Uterus (tissue), 2 donors: ENCODE measurements at regions not wholly inside any gene's neighbourhood (a gene's known extent, or its start where the extent isn't known, plus 50 kb on each side); places are given as distances from the start of the nearest gene placed in this dataset.

Source experiments
- POLR2A ChIP-seq, 2 donors: fragments of 450-650 bp; IDR thresholded peaks; one replicate each; pipeline ENCODE4 v1.6.1; 2016; ENCODE audit warnings: antibody characterized with exemption in 2 of 2, mild to moderate bottlenecking in 1 of 2, moderate library complexity in 1 of 2
- TF ChIP-seq, protein P1 (sequence below), 4 experiments: fragments of 200-600 bp in 2 of 4; fragments of 450-650 bp in 2 of 4; sonication (generic) in 2 of 4; IDR thresholded peaks; one replicate each; pipeline ENCODE4 v1.5.1; 2016 to 2019; ENCODE audit warnings: antibody characterized with exemption in 4 of 4, mild to moderate bottlenecking in 2 of 4, moderate library complexity in 1 of 4

DNA sequence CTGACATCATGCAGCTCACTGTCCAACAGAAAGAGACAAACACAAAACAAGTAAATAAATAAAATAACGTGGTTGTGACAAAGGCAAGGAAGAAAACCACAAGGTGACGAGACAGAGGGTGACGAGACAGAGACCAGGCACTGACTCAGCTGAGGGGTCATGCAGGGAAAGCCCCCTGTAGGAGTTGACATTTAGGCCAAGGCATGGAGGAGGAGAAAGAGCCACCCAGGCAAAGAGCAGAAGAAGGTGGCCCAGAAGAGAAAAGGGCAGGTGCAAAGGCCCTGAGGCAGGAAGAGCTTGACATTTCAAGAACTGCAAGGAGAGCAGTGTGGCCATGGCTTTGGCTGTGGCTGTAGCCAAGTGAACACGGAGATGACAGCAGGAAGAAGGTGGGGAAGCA is 65.1 kb upstream of the ID3 start:
- TF ChIP-seq, protein P1, sequence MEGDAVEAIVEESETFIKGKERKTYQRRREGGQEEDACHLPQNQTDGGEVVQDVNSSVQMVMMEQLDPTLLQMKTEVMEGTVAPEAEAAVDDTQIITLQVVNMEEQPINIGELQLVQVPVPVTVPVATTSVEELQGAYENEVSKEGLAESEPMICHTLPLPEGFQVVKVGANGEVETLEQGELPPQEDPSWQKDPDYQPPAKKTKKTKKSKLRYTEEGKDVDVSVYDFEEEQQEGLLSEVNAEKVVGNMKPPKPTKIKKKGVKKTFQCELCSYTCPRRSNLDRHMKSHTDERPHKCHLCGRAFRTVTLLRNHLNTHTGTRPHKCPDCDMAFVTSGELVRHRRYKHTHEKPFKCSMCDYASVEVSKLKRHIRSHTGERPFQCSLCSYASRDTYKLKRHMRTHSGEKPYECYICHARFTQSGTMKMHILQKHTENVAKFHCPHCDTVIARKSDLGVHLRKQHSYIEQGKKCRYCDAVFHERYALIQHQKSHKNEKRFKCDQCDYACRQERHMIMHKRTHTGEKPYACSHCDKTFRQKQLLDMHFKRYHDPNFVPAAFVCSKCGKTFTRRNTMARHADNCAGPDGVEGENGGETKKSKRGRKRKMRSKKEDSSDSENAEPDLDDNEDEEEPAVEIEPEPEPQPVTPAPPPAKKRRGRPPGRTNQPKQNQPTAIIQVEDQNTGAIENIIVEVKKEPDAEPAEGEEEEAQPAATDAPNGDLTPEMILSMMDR (IDR thresholded peaks at IDR 0.05) = no peak
- no peak for TF ChIP-seq POLR2A (IDR thresholded peaks at IDR 0.05)
